DMS79 (cell line): ENCODE measurements at regions not wholly inside any gene's neighbourhood (a gene's known extent, or its start where the extent isn't known, plus 50 kb on each side); places are given as distances from the start of the nearest gene placed in this dataset.

Experiments
- DNase-seq: peaks from one replicate; lab custom pipeline; 2025; lab: John Stamatoyannopoulos, UW

DNA sequence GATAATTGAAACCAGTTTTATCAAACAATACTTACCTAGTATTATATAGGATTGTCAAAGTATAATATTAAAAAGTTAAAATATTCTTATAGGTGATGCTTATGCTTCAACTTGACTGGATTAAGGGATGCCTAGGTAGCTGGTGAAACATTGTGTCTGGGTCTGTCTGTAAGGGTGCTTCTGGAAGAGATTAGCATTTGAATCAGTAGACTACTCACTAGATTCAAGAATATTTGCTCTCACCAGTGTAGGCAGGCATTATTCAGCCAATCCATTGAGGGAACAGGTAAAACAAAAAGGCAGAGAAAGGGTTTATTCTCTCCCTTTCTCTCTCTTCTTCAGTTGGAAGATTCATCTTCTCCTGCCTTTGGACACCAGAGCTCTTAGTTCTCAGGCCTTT, 486.8 kb upstream of the GOLIM4 start:
- no peak for DNase-seq

DNA sequence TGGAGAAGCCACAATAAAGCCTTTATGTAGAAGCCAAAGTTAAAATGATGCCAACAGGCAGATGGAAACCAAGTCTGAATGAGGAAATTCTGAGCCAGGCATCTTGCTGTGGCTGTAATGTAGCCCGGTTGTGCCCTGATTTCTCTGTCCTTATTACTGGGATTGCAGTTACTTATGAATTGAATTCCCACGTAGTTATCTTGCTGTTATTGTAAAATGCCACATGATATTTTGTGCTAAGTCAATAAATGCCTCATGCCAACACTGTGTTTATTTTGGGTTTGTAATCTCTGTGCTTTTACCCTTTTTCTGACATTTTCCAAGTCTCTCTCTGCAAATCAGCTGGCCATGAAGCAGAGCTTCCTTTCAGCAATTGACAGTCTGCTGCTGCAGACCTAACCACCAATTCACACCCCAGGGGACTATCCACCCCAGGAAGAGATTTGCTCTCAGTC, 486.1 kb upstream of the GOLIM4 start:
- DNase-seq = no peak

DNA sequence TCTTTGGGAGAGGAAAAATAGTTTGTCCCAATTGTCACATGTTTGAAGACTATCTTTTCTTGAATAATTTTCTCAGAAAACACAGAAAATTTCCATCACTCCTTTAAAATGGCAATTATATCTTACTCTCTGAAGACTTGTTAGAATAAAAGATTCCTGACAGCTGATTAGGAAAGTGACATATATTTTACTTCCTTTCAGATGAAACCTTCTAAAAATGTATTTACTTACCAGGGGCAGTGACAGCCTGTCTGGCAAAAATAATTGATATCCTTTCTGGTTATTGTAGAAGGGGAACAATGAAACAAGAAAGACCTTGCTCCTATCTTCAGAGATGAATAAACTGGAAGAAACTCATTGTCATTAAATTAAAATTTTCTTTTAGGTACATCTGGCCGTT, 483.3 kb upstream of the GOLIM4 start:
- DNase-seq = no peak

DNA sequence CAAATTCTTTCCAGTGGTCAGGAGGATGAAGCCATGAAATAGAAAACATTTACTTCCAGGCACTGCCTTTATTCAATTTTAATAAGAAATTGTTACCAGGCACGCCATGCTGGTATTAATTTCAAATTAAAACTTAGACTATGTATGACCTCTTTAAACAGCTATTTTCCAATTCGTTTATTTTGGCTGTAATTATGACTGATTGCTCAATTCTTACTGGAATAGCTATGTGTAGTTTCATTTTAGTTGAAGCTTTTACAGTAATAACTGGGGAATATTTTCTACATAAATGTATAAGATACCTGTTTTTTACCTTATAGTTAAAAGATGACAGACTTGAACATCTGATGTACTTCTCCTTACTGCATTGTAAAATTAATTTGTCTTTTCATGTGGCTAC, 480.0 kb upstream of the GOLIM4 start:
- DNase-seq = no peak

DNA sequence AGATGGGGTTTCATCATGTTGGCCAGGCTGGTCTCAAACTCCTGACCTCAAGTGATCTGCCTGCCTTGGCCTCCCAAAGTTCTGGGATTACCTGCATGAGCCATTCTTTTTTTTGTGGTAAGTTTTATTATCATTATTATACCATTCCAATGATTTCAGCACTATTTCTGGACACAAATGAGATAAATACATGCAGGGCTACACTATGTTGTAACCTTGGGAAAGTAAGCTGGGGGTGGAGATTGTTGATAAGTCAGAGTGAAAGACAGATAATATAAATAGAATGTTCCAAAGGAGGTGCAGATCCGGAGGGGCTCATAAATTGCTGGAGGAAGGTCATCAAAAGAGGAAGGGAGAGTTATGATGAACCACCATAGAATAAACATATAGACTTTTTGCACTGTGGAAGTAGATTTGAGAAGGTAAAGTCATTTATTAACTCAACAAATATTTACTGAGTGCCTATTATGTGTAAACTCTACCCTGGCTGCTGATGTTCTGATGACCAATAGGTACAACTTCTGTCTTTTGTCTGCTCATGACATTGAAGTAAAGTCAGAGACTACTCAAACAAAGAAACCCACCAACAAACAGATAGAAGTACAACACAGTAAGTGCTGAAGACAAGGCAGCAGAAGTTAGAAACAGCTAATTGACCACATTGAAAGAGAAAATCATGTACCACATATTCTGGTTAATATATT, 478.9 kb upstream of the GOLIM4 start:
- no peak for DNase-seq

DNA sequence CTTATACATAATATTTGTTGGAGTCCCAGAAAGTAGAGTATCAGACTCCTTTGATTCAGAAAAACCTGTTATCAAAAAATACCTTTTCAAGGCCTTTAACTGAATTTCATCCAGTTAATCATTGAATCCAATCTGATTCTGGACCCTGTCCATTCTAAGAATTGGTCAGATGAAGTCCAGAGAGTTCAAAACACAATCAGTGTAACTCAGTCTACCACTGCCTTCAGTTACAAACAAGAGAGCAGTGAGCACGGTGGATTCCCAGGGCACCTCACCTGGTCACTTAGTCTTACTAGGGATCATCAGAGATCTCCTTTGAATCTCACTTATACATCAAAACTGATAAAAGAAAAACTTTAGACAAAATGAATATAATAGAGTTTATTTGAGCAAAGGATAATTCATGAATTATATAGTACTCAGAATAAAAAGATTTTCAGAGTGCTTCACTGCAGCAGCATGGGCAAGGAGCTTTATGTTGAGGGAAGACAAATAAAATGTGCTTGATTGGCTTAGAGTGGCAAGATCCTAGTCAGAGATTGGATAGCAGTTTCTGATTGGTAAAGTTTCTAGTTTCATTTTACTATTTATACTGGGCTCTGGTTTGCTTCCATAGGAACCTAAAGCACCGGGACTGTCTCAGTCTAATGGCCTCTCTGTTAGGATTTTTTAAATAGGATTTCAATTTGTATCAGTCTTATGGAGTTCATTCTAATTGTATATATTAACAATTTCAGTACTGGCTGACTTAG, 474.9 kb upstream of the GOLIM4 start:
- no peak for DNase-seq

DNA sequence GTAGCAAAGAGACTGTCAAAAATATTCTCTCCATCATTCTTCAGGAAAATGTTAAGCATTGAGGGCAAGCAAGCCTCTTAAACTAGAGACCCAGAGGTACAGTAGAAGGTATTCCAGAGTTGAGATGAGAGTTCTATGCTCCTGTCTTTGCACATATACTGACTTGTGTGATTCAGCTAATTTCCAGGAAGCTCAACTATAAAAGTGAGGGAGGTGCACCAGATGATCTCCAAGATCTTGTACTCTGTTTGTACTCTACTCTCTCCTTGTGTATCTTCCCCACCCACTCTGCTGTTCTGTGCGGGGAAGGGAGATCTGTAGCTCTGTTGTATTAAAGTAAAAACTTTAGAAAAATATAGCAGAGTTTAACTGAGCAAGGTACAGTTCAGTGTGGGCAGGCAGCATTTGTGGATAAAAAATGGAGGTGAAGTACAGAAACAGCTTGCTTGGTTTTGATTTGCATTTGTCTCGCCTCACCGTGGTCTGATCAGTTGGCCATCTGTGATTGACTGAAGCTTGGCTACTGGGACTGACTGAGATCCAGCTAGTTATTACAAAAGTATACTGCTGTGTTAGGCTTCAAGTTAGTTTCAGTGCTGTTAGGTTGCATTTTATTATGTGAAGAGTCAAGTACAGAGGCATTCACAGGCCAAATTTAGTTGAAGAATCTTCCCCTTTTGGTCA, 463.1 kb upstream of the GOLIM4 start:
- DNase-seq = no peak

DNA sequence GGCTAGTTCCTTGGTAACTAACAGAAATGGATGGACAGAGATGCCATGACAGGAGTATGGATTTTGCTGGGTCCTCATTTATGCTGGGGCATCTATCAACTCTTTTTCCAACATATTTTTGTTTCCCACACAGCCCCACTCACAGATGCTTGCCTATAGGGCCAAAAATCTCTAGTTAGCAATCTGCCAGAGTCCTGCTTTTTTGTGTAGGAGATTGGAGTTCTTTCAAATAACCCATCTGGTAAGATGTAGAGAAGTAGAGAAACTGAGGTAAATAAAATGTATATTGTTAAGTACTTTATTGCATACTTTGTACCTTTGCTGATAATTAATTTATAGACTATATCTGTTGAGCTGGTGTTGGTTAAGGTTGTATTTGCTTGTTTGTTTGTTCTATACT, 456.5 kb upstream of the GOLIM4 start:
- no peak for DNase-seq

DNA sequence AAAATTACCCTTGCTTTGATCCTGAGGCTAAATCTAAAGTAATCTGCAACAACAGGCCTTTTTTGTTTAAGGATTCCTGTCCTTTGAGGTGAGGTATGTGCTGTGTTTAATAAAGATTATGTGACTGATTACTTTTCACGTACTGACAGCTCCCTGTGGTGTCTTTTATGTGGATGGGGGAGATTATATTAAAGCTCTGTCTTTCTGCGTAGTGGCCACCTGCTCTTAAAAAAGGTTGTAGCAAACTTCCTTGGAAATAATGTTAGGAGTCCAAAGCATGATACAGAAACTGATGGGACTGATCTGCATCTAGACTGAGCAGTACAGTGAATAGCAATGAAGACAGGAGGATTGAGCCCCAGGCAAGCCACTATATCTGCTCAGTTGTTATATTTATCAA, 453.0 kb upstream of the GOLIM4 start:
- DNase-seq = no peak

DNA sequence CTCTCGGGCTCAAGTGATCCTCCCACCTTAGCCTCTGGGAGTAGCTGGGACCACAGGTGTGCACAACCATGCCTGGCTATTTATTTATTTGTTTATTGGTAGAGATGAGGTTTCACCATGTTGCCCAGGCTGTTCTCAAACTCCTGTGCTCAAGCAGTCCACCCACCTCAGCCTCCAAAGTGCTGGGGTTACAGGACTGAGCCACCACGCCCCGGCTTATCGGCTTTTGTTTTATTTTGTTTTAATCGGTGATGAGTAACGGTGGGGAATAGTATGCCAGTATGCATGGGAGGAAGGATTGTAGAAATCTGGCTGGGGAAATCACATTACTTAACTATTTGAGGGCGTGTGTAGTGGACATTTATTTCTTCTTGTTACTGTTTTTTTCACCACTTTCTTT, 451.0 kb upstream of the GOLIM4 start:
- DNase-seq = no peak

DNA sequence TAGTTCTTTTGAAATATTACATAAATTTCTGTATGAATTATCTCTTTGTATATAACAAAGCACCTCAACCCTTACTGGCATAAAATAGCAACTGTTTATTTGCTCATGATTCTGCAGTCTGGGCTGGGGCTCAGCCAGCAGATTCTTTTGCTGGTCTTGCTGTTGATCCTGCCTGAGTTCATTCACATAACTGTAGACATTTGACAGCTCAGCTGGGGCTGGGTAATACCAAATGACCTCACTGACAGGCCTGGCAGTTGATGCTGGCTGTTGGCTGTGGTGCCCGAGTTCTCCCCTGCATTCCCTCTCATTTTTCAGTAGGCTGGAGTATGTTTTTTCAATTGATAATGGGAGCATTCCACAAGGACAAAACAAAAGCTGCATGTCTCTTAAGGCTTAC, 449.9 kb upstream of the GOLIM4 start:
- no peak for DNase-seq

DNA sequence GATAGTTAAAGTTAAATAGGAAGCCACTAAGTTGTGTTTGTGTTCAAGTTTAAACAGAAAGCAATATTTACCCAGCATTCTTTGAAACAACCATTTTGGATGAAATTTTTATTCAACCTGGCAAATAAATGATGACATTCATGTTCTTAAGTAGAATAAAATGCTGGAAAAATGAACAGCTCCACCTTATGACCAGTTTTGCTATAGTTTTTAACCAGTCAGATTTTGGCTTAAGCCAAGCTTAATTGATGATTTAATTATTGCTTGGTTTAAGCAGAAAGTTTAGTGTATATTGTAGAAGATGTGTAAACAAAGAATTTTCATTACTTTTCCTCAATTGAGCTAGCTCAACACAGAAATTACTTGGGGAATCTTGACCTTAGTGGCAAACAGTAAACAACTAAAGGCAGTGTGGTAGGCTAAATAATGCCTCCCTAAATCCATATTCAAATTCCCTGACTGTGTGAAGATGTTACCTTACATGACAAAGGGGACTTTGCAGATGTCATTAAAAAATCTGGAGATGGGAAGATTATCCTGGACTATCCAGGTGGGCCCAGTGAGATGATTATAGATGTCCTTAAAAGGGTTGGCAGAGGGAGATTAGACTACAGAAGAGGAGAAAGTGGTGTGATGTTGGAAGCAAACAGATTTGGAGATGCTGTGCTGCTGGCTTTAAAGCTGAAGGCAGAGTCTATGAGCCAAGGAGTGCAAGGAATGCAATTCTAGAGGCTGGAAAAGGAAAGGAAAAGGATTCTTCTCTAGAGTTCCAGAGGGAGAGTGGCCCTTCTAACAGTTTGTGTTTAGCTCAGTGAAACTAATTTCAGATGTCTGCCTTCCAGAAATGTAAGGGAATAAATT, 448.6 kb upstream of the GOLIM4 start:
- DNase-seq = no peak

DNA sequence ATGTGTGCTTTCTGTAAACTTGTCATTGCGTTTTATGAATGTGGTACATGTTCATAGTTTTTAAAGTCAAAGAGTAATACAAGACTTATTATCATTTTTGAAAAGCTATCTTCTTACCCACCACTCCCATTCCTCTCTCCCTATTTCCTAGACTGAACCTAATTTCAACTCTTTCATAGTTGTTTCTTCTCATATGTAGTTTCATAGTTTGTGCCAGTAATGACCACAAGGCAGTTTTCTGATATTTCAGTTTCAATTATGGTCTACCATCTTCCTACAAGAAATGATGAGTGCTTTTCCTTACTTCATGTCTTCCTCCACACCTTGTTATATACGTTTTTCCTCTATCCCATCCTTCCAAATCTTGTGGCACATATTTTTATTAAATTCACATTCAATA, 445.0 kb upstream of the GOLIM4 start:
- no peak for DNase-seq

DNA sequence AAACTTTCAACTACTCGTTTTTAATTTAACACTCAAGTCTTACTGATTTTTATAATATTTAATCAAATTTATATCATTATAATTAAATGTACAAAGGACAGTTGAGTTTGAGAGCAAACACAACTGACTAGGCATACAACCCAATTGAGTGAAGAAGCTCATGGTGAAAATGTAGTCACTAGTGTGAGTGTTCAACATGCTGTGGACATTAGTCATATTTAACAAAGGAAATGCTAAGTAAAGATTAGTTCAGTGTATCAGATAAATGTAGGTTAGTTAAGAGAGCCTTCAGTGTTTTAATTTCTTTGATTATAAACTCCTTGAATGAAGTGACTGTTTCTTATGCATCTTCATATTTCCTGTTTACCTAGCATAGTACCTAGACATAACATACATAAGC, 444.2 kb upstream of the GOLIM4 start:
- no peak for DNase-seq

DNA sequence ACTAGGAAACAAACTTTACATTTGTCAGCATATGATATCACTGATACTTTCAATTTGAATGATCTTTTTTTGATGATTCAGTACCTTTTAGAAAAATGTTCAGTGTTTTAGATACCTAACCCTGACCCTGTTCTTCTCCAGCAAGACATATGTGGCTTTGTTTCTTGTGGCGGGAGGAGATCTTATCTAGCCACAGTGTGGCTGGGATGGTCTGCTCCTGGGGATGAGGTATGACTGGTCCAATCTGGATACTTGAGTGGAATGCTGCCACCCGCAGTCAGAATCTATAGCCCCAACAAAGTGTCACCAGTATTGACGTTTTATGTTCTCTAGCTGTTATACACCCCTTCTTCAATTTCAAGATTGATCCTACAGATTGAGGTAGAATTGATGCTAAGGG, 439.0 kb upstream of the GOLIM4 start:
- no peak for DNase-seq

DNA sequence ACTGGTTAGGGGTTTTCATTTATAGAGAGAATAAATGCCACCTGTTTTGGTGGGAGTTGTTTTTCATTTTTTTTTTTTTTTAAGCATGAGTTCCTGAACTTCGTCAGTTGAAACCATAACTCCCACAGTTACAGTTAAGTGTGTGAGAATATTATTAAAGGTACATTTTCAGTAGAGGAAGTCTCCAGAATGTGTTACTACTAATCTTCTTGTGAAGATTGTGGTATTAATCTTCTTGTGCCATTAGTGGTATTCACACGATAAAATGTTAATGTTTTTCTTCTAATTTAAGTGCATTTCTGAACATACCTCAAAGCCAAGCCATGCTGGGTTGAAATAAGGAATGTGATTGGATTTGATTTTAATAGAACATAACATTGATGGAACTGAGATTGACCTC, 437.9 kb upstream of the GOLIM4 start:
- no peak for DNase-seq

DNA sequence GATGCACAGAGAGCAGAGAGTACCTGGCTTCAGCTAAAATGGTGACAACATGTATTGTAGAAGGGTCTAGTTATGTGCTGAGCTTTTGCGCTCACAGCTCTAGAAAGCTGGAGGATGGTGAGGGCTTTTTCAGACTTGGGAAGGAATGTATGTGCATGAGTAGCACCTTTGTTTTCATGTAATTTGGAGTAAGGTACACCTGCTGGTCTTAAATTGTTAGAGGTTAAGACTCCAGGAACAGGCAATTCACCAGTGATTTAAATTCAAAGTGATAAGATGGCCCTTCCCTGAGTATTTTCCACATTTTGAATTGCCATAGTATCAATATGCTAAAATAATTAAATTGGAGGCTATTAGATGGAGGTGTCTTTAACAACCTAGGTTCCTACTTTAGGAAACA, 436.4 kb upstream of the GOLIM4 start:
- DNase-seq = no peak

DNA sequence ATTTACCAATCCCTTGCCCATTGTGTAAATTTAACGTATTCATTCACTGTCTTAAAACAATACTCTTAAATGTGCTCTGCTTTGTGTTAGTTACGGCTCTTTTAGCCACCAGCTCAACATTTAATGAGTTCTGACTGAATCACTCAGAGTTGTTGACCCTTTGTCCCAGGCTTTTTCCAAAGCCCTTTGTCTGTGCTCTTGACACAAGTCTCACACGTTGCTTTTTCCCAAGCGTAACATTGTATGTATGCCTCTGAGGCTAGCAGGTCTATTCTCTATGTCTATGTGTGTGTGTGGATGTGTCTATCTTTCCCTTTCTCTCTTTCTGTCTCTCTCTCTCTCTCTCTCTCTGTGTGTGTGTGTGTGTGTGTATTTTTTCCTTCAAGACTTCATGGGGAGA, 435.4 kb upstream of the GOLIM4 start:
- no peak for DNase-seq

DNA sequence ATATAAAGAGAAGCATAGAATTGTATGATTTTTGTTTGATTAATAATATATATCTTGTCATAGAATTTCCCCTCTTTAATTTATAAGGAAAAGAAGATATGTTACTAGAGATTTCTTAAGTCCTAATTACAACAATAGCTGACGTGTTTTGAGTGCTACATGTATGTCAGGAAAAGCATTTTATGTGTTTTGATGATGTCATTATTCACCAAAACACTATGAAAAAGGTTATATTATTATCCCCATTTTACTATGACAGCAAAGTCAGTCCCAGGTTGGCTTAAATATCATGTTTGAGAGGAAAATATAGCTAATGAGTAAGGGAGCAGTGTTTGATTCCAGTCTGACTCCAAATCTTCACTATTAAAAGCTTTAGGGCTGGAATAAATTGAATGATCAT, 428.4 kb upstream of the GOLIM4 start:
- no peak for DNase-seq

DNA sequence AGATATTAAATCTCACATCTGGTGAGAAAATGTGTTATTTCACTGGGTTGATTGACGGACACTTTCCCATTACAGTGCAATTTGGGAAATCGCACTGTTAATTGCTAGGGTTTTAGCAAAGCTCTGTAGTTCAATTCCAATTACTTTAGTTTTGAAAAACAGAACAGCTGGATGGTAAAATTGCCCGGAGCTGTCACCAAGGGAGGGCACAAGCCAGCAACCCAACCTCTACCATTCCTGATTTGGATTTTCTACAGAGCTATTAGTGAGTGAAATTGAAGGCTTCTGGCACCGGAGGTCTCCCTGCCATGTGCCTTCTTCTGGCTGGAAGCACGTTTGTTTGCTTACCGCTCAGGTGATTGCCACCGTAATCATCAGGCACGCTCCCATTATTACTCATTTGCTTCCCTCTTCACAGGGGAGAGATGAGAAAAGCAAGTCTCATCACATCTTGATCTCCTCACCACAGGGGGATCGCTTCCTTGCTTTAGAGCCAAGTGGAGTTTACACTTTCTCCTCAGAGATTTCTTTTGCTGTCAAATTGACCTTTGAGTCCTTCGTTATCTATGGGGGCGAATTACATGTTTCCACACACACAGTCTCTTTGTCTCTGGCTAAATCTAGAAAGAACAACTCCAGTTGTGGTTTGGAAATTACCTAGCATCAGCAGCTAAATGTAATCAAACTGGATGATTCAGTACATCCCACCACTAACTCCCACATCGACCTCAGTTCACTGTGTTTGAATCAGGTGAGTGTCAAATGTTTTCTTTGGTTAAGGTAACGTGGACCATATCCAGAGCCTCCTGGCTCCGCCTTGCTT, 421.7 kb upstream of the GOLIM4 start:
- DNase-seq = no peak

DNA sequence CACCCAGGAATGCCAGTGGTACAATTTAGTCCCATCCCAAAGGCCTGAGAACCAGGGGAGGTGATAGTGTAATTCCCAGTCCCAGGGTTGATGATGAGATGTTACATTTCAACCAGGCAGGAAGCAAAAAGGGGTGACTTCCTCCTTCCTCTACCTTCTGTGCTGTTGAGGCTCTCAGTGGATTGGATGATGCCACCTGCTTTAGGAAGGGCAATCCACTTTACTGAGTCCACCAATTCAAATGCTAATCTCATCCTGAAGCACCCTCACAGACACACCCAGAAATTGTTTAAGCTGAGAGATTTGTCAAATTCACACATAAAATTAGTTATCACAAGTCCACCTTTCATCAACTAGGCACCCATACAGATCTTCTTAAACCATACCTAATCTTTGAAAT, 418.5 kb upstream of the GOLIM4 start:
- DNase-seq = no peak
